Trophoblast cell (in vitro differentiated cells and primary cell): ENCODE measurements at regions not wholly inside any gene's neighbourhood (a gene's known extent, or its start where the extent isn't known, plus 50 kb on each side); places are given as distances from the start of the nearest gene placed in this dataset.

ENCODE experiments used
- DNase-seq, 2 donors: peaks; one replicate each; pipeline ENCODE4 v3.0.0-alpha.2; 2016
- H2AFZ ChIP-seq: 2 replicates; pipeline ENCODE4 v1.6.1; 2013; ENCODE audit warnings: low read length, moderate library complexity, mild to moderate bottlenecking; ENCODE audit not compliant: insufficient read depth, poor library complexity
- H2AK5ac ChIP-seq: 2 replicates; pipeline ENCODE4 v1.6.1; 2013; ENCODE audit warnings: mild to moderate bottlenecking, low read length
- H2BK120ac ChIP-seq: 2 replicates; pipeline ENCODE4 v1.6.1; 2013; ENCODE audit warnings: low read length, mild to moderate bottlenecking, moderate library complexity; ENCODE audit not compliant: insufficient read depth, poor library complexity
- H2BK12ac ChIP-seq: 2 replicates; pipeline ENCODE4 v1.6.1; 2013; ENCODE audit warnings: mild to moderate bottlenecking, low read length, moderate library complexity
- H2BK5ac ChIP-seq: 2 replicates; pipeline ENCODE4 v1.6.1; 2013; ENCODE audit warnings: low read length, low read depth, moderate library complexity, mild to moderate bottlenecking; ENCODE audit not compliant: poor library complexity
- H3K14ac ChIP-seq: 2 replicates; pipeline ENCODE4 v1.6.1; 2013; ENCODE audit warnings: mild to moderate bottlenecking, low read length
- H3K18ac ChIP-seq: 2 replicates; pipeline ENCODE4 v1.6.1; 2013; ENCODE audit warnings: mild to moderate bottlenecking, low read length
- H3K23ac ChIP-seq: 2 replicates; pipeline ENCODE4 v1.6.1; 2013; ENCODE audit warnings: low read length
- H3K27ac ChIP-seq: 2 replicates; pipeline ENCODE4 v1.5.1; 2013; ENCODE audit warnings: low read depth, mild to moderate bottlenecking, inconsistent platforms, low read length, moderate library complexity
- H3K27me3 ChIP-seq: 2 replicates; pipeline ENCODE4 v1.6.1; 2013; ENCODE audit warnings: inconsistent platforms, mild to moderate bottlenecking, low read length, moderate library complexity; ENCODE audit not compliant: insufficient read depth
- H3K36me3 ChIP-seq, 2 experiments: 1 replicate in 1 of 2; 2 replicates in 1 of 2; pipeline ENCODE4 v1.6.1; 2013; ENCODE audit warnings: low read length in 2 of 2, mild to moderate bottlenecking in 2 of 2, moderate library complexity in 1 of 2; ENCODE audit not compliant: insufficient read depth in 2 of 2, control insufficient read depth in 1 of 2
- H3K4ac ChIP-seq: 2 replicates; pipeline ENCODE4 v1.6.1; 2013; ENCODE audit warnings: low read depth, mild to moderate bottlenecking, low read length, moderate library complexity
- H3K4me1 ChIP-seq, 2 experiments: 1 replicate in 1 of 2; 2 replicates in 1 of 2; pipeline ENCODE4 v1.6.1; 2013; ENCODE audit warnings: low read length in 2 of 2, mild to moderate bottlenecking in 2 of 2, moderate library complexity in 1 of 2; ENCODE audit not compliant: insufficient read depth in 2 of 2, control insufficient read depth in 1 of 2
- H3K4me2 ChIP-seq: 2 replicates; pipeline ENCODE4 v1.6.1; 2013; ENCODE audit warnings: inconsistent platforms, mild to moderate bottlenecking, low read length, moderate library complexity
- H3K4me3 ChIP-seq: 2 replicates; pipeline ENCODE4 v1.5.1; 2013; ENCODE audit warnings: mild to moderate bottlenecking, low read depth, low read length, inconsistent platforms
- H3K79me1 ChIP-seq: one replicate; pipeline ENCODE4 v1.6.1; 2013; ENCODE audit warnings: low read length
- H3K79me2 ChIP-seq: 2 replicates; pipeline ENCODE4 v1.6.1; 2013; ENCODE audit warnings: low read length, mild to moderate bottlenecking; ENCODE audit not compliant: control insufficient read depth, insufficient read depth, poor library complexity
- H3K9ac ChIP-seq: 2 replicates; pipeline ENCODE4 v1.6.1; 2013; ENCODE audit warnings: mild to moderate bottlenecking, low read length
- H3K9me3 ChIP-seq: 2 replicates; pipeline ENCODE4 v1.6.1; 2013; ENCODE audit warnings: low read depth, mild to moderate bottlenecking, control low read depth, inconsistent platforms, low read length; ENCODE audit not compliant: insufficient read depth
- H4K12ac ChIP-seq: 2 replicates; pipeline ENCODE4 v1.6.1; 2013; ENCODE audit warnings: low read depth, mild to moderate bottlenecking, low read length, moderate library complexity
- H4K8ac ChIP-seq: 2 replicates; pipeline ENCODE4 v1.6.1; 2013; ENCODE audit warnings: low read depth, mild to moderate bottlenecking, low read length, moderate library complexity
- H4K91ac ChIP-seq: one replicate; pipeline ENCODE4 v1.6.1; 2013; ENCODE audit warnings: low read depth, mild to moderate bottlenecking, low read length, moderate library complexity
- WGBS: extraction: QIAGEN DNeasy Blood & Tissue Kit; methylation state at CpG from one replicate; pipeline ENCODE4 v1.1.7; 2013; ENCODE audit warnings: missing lambda C conversion rate; ENCODE audit not compliant: insufficient read length, insufficient coverage; ENCODE audit errors: extremely low coverage; 5-methylcytosine and 5-hydroxymethylcytosine counted together

- Histone ChIP-seq H3K4ac (no peak overlapping the region), H3K18ac (no peak overlapping the region), H3K14ac (no peak overlapping the region), H3K27ac (no peak overlapping the region), H4K8ac (no peak overlapping the region), H3K79me1 (no peaks in the 10 kb centered on the region), H4K91ac (no peak overlapping the region), H3K36me3 (no peaks in the 10 kb centered on the region), H2BK120ac (no peak overlapping the region), H3K9ac (no peak overlapping the region), H3K23ac (no peak overlapping the region), H3K4me3 (no peak overlapping the region), H3K79me2 (no peaks in the 10 kb centered on the region), H3K4me1 (no peaks in the 10 kb centered on the region), H2BK12ac (no peak overlapping the region), H2AFZ (no peak overlapping the region), H4K12ac (no peak overlapping the region), H2BK5ac (no peak overlapping the region), H3K4me2 (no peak overlapping the region), H2AK5ac (no peak overlapping the region), H3K9me3 (no peaks in the 10 kb centered on the region), H3K27me3 (no peaks in the 10 kb centered on the region)
- WGBS, result no CpG with 5 or more reads among the region's 1 CpG
- DNase-seq, result no peak
These were observed 117.6 kb downstream of the CENPF start for GRCh38 chr1:214720561-214720960.

GRCh38 chr1:214727274-214727673 lies 124.3 kb downstream of the CENPF start:
- H3K4me1 ChIP-seq, result no peaks in the 10 kb centered on the region
- no peaks in the 10 kb centered on the region for H3K36me3 ChIP-seq
- no peak overlapping the region for H2BK120ac ChIP-seq
- H3K4me2 ChIP-seq, result no peak overlapping the region
- no peak overlapping the region for H4K8ac ChIP-seq
- H3K18ac ChIP-seq, result no peak overlapping the region
- H4K91ac ChIP-seq, result no peak overlapping the region
- H3K9ac ChIP-seq, result no peak overlapping the region
- H3K27ac ChIP-seq, result no peak overlapping the region
- H3K79me1 ChIP-seq, result no peaks in the 10 kb centered on the region
- no peak overlapping the region for H2AFZ ChIP-seq
- H3K4ac ChIP-seq, result no peak overlapping the region
- H3K9me3 ChIP-seq, result peaks cover 2% of the 10 kb centered on the region
- no peaks in the 10 kb centered on the region for H3K27me3 ChIP-seq
- no peak overlapping the region for H2BK5ac ChIP-seq
- H4K12ac ChIP-seq, result no peak overlapping the region
- WGBS, result no CpG with 5 or more reads among the region's 7 CpGs
- no peaks in the 10 kb centered on the region for H3K79me2 ChIP-seq
- no peak overlapping the region for H3K4me3 ChIP-seq
- no peak overlapping the region for H3K23ac ChIP-seq
- DNase-seq, result peak in 1 of 2 donors; percentile 13
- no peak overlapping the region for H3K14ac ChIP-seq
- no peak overlapping the region for H2BK12ac ChIP-seq
- H2AK5ac ChIP-seq, result no peak overlapping the region

DNA sequence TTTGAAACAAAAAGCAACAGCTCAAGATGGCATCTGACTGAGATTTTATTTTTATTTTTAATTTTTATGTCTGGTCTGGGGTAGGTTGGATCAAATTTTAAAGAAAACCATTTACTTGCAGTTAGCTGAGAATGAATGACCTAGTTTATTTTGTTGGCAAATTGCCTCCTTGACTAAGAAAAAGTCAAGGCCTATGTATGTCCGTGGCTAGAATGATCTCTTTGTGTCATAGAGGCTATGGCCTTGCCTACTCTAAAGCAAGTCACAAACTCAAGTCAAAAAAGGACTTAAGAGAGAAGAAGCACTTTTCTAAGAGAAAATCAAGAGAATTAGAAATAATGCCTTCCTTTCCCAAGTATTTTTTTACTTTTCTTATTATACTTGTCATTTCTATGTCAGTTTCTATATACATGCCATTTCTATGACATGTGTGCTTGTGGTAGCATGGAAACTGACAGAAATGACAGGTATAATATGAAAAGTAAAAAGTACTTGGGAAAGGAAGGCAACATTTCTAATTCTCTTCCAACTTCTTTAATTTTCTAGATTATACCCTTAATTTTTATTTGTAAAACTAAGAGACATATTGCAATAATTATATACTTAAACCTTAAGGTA lies 136.7 kb downstream of the CENPF start:
- Histone ChIP-seq H2BK5ac (no peak overlapping the region), H3K9ac (no peak overlapping the region), H3K27ac (no peak overlapping the region), H4K8ac (no peak overlapping the region), H2BK120ac (no peak overlapping the region), H4K91ac (no peak overlapping the region), H2BK12ac (no peak overlapping the region), H3K9me3 (no peaks in the 10 kb centered on the region), H3K79me2 (no peaks in the 10 kb centered on the region), H3K18ac (no peak overlapping the region), H3K79me1 (no peaks in the 10 kb centered on the region), H4K12ac (no peak overlapping the region), H3K4me3 (no peak overlapping the region), H2AFZ (no peak overlapping the region), H2AK5ac (no peak overlapping the region), H3K4me2 (no peak overlapping the region), H3K27me3 (no peaks in the 10 kb centered on the region), H3K4ac (no peak overlapping the region), H3K36me3 (no peaks in the 10 kb centered on the region), H3K23ac (no peak overlapping the region), H3K4me1 (no peaks in the 10 kb centered on the region), H3K14ac (no peak overlapping the region)
- WGBS, result no CpG with 5 or more reads among the region's 1 CpG
- DNase-seq, result no peak

DNA sequence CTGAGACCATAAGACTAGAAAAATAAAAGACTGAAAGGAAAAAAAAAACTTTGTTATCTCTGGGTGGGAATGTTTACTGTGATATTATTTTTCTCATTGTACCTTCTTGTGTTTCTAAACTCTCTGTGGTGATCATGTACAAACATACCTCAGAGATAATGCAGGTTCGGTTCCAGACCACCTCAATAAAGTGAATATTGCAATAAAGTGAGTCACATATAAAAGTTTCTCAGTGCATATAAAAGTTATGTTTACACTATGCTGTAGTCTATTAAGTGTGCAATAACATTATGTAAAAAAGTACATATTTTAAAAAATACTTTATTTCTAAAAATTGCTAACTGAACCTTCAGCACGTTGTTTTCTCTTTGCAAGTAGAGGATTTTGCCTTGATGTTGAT lies 137.5 kb downstream of the CENPF start:
- Histone ChIP-seq H3K36me3 (no peaks in the 10 kb centered on the region), H3K9me3 (no peaks in the 10 kb centered on the region), H4K91ac (no peak overlapping the region), H2BK12ac (no peak overlapping the region), H3K4ac (no peak overlapping the region), H3K23ac (no peak overlapping the region), H3K27me3 (no peaks in the 10 kb centered on the region), H2BK120ac (no peak overlapping the region), H3K4me2 (no peak overlapping the region), H4K8ac (no peak overlapping the region), H2AK5ac (no peak overlapping the region), H3K27ac (no peak overlapping the region), H3K79me1 (no peaks in the 10 kb centered on the region), H3K4me3 (no peak overlapping the region), H3K79me2 (no peaks in the 10 kb centered on the region), H3K14ac (no peak overlapping the region), H2BK5ac (no peak overlapping the region), H3K9ac (no peak overlapping the region), H3K4me1 (no peaks in the 10 kb centered on the region), H4K12ac (no peak overlapping the region), H2AFZ (no peak overlapping the region), H3K18ac (no peak overlapping the region)
- no CpG with 5 or more reads among the region's 2 CpGs for WGBS
- no peak for DNase-seq
